ENCODE measurements at regions not wholly inside any gene's neighbourhood (a gene's known extent, or its start where the extent isn't known, plus 50 kb on each side); places are given as distances from the start of the nearest gene placed in this dataset.

DNA sequence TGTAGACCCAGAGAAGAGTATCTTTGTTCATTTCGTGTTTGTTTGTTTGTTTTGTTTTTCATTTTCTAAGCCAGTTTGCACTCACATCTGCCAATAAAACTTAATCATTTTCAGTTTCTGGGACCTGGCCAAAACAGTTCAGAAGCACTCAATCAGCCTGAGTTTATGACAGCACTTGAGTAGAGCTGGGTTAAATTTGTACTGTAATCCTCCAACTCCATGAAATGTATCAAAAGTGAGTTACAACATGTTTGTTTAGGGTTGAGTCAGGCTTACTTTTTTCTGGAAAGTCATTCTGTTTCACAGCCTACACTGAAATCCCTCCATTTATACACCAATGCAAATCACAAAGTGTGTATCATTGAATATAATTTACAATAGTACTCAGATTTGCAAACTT, 91.9 kb downstream of the ZWINT start:
- H3K27me3 ChIP-seq (ENCODE audit: control insufficient read depth, insufficient read depth, low read length), result no peaks in the 10 kb centered on the region
- ChIA-PET CTCF (no interaction called here), POLR2A (no interaction called here)
- no peak overlapping the region for H3K27ac ChIP-seq (ENCODE audit: low read depth, low read length)
- no peak overlapping the region for H3K4me3 ChIP-seq (ENCODE audit: low read depth, low read length)
- no peak for DNase-seq (ENCODE audit: low read depth, low spot score)
- peaks cover 7% of the 10 kb centered on the region for H3K9me3 ChIP-seq (ENCODE audit: control insufficient read depth, insufficient read depth, low read length)
- TF ChIP-seq, protein P1, sequence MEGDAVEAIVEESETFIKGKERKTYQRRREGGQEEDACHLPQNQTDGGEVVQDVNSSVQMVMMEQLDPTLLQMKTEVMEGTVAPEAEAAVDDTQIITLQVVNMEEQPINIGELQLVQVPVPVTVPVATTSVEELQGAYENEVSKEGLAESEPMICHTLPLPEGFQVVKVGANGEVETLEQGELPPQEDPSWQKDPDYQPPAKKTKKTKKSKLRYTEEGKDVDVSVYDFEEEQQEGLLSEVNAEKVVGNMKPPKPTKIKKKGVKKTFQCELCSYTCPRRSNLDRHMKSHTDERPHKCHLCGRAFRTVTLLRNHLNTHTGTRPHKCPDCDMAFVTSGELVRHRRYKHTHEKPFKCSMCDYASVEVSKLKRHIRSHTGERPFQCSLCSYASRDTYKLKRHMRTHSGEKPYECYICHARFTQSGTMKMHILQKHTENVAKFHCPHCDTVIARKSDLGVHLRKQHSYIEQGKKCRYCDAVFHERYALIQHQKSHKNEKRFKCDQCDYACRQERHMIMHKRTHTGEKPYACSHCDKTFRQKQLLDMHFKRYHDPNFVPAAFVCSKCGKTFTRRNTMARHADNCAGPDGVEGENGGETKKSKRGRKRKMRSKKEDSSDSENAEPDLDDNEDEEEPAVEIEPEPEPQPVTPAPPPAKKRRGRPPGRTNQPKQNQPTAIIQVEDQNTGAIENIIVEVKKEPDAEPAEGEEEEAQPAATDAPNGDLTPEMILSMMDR (IDR thresholded peaks at IDR 0.05; ENCODE audit: low read depth, low read length), result no peak

DNA sequence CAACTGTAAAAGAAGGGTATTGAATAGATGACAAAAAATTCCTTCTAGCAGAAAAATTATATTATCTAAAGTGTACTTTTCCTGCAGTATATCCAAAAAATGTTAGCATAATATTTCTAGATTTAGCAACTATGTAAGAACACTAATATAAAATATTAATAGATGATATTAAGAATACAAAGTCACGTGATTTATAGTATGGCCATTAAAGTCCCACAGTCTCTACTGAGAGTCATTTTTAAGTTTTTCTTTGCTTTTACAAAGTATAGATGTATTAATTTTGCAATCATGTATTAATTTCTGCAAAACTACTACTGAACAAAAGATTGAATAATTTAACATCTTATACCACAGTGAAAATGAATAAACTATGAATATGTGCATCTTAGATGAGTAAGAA, 94.9 kb downstream of the ZWINT start:
- H3K9me3 ChIP-seq (ENCODE audit: control insufficient read depth, insufficient read depth, low read length), result peaks cover 3% of the 10 kb centered on the region; the same call in 1 of the 2 replicates
- CTCF ChIA-PET, result no interaction called here
- no peak overlapping the region for H3K4me3 ChIP-seq (ENCODE audit: low read depth, low read length)
- DNase-seq (ENCODE audit: low read depth, low spot score), result no peak
- POLR2A ChIA-PET, result no interaction called here
- no peaks in the 10 kb centered on the region for H3K27me3 ChIP-seq (ENCODE audit: control insufficient read depth, insufficient read depth, low read length)
- H3K27ac ChIP-seq (ENCODE audit: low read depth, low read length), result no peak overlapping the region
- TF ChIP-seq, protein P1 (IDR thresholded peaks at IDR 0.05; ENCODE audit: low read depth, low read length), result no peak

DNA sequence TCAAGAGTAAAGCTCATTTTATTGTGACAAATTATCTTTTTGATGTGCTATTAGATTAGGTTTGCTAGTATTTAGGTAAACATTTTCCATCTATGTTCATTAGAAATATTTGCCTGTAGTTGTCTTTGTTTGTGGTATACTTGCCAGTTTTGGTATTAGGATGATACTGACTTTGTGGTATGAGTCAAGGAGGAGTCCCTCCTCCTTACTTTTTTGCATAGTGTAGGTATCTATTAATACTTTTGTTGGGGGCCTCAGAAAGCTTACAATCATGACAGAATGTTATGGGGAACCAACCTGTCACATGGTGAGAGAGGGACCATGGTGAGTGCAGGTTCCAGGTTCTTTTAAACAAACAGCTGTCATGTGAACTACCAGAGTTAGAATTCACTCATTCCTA, 102.1 kb downstream of the ZWINT start:
- CTCF ChIA-PET, result no interaction called here
- H3K9me3 ChIP-seq (ENCODE audit: control insufficient read depth, insufficient read depth, low read length), result peaks cover 11% of the 10 kb centered on the region; the same call in 1 of the 2 replicates
- no peak overlapping the region for H3K4me3 ChIP-seq (ENCODE audit: low read depth, low read length)
- TF ChIP-seq, protein P1 (IDR thresholded peaks at IDR 0.05; ENCODE audit: low read depth, low read length), result no peak
- H3K27ac ChIP-seq (ENCODE audit: low read depth, low read length), result no peak overlapping the region
- POLR2A ChIA-PET, result no interaction called here
- H3K27me3 ChIP-seq (ENCODE audit: control insufficient read depth, insufficient read depth, low read length), result no peaks in the 10 kb centered on the region
- no peak for DNase-seq (ENCODE audit: low read depth, low spot score)

DNA sequence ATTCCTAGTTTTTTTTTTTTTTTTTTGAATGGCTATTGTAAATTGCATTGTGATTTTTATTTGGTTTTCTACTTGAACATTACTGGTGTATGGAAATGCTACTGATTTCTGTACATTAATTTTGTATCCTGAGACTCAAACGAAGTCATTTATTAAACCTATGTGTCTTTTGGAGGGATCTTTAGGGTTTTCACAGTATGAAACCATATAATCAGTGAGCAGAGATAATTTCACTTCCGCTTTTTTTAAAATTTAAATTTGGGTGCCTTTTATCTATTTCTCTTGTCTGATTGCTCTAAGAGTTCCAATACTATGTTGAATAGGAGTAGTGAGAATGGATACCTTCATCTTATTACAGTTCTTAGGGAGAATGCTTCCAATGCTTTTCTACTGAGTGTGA, 102.7 kb downstream of the ZWINT start:
- no peak overlapping the region for H3K27ac ChIP-seq (ENCODE audit: low read depth, low read length)
- ChIA-PET CTCF (no interaction called here), POLR2A (no interaction called here)
- no peak overlapping the region for H3K4me3 ChIP-seq (ENCODE audit: low read depth, low read length)
- TF ChIP-seq, protein P1 (IDR thresholded peaks at IDR 0.05; ENCODE audit: low read depth, low read length), result no peak
- no peak for DNase-seq (ENCODE audit: low read depth, low spot score)
- no peaks in the 10 kb centered on the region for H3K27me3 ChIP-seq (ENCODE audit: control insufficient read depth, insufficient read depth, low read length)
- H3K9me3 ChIP-seq (ENCODE audit: control insufficient read depth, insufficient read depth, low read length), result peaks cover 11% of the 10 kb centered on the region; the same call in 1 of the 2 replicates

DNA sequence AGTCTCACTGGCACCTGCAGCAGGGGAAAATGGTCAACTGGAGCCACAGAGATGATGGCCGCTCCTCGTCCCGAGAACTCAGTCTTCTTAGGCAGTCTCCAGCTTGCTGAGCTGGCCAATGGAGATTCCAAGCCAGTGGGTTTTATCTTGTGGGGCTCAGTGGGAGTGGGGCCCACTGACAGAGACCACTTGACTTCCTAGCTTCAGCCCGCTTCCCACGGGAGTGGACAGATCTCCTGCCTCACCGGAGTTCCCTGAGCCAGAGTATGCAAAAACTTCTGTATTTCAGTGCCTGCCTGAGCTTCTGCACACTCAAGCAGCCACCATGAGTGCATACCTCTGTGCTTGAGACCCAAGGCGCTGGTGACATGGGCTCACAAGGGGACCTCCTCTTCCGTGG, 105.8 kb downstream of the ZWINT start:
- POLR2A ChIA-PET, result no interaction called here
- Histone ChIP-seq H3K4me3 (ENCODE audit: low read depth, low read length) (no peak overlapping the region), H3K27me3 (ENCODE audit: control insufficient read depth, insufficient read depth, low read length) (no peaks in the 10 kb centered on the region), H3K9me3 (ENCODE audit: control insufficient read depth, insufficient read depth, low read length) (peaks cover 11% of the 10 kb centered on the region; the same call in 1 of the 2 replicates), H3K27ac (ENCODE audit: low read depth, low read length) (no peak overlapping the region)
- CTCF ChIA-PET, result no interaction called here
- TF ChIP-seq, protein P1 (IDR thresholded peaks at IDR 0.05; ENCODE audit: low read depth, low read length), result no peak
- no peak for DNase-seq (ENCODE audit: low read depth, low spot score)
